Germinal center (tissue), 1 donor: ENCODE measurements at regions not wholly inside any gene's neighbourhood (a gene's known extent, or its start where the extent isn't known, plus 50 kb on each side); places are given as distances from the start of the nearest gene placed in this dataset.
"Not testable (repeated sequence)": the region's sequence is repeated elsewhere in the genome, so short reads cannot be mapped to it uniquely, and the experiment has no call there.

Experiments used
- DNase-seq: peaks from one replicate; pipeline ENCODE4 v3.0.0; 2012; ENCODE audit warnings: mixed read lengths, low spot score

- DNase-seq: no peak
Measured at GRCh38 chr1:31485166-31485565, 72.2 kb downstream of the SERINC2 start.

GRCh38 chr1:31487143-31487542 is 74.1 kb downstream of the SERINC2 start:
- no peak for DNase-seq

GRCh38 chr1:31487721-31488293 is 74.8 kb downstream of the SERINC2 start:
- no peak for DNase-seq

- DNase-seq: no peak
Measured at GRCh38 chr1:31488528-31488927, 75.5 kb downstream of the SERINC2 start.

GRCh38 chr1:31489575-31489974 is 76.6 kb downstream of the SERINC2 start:
- not testable (repeated sequence) for DNase-seq

GRCh38 chr1:31490596-31490995 is 77.6 kb downstream of the SERINC2 start:
- DNase-seq: not testable (repeated sequence)

GRCh38 chr1:31495351-31495750 is 81.0 kb upstream of the TINAGL1 start:
- not testable (repeated sequence) for DNase-seq

- not testable (repeated sequence) for DNase-seq
Measured at GRCh38 chr1:31495770-31496169, 80.5 kb upstream of the TINAGL1 start.

GRCh38 chr1:31497601-31498000 is 78.7 kb upstream of the TINAGL1 start:
- no peak for DNase-seq

GRCh38 chr1:31498376-31499040 is 77.8 kb upstream of the TINAGL1 start:
- DNase-seq: no peak

GRCh38 chr1:31501505-31501904 is 74.8 kb upstream of the TINAGL1 start:
- DNase-seq: peak; percentile 23

- DNase-seq: no peak
Measured at GRCh38 chr1:31502253-31502652, 74.1 kb upstream of the TINAGL1 start.

- no peak for DNase-seq
Measured at GRCh38 chr1:31502926-31503511, 73.3 kb upstream of the TINAGL1 start.

- DNase-seq: no peak
Measured at GRCh38 chr1:31503570-31503969, 72.7 kb upstream of the TINAGL1 start.

GRCh38 chr1:31504001-31504400 is 72.3 kb upstream of the TINAGL1 start:
- DNase-seq: no peak

- DNase-seq: no peak
Measured at GRCh38 chr1:31505911-31506497, 70.3 kb upstream of the TINAGL1 start.

- DNase-seq: no peak
Measured at GRCh38 chr1:31507221-31507620, 69.1 kb upstream of the TINAGL1 start.

- no peak for DNase-seq
Measured at GRCh38 chr1:31507676-31508530, 68.4 kb upstream of the TINAGL1 start.

GRCh38 chr1:31509124-31510072 is 66.9 kb upstream of the TINAGL1 start:
- DNase-seq: no peak

- DNase-seq: no peak
Measured at GRCh38 chr1:31510304-31510703, 66.0 kb upstream of the TINAGL1 start.
